CD8-positive, alpha-beta memory T cell (primary cell): ENCODE measurements at regions not wholly inside any gene's neighbourhood (a gene's known extent, or its start where the extent isn't known, plus 50 kb on each side); places are given as distances from the start of the nearest gene placed in this dataset.
"Not testable (repeated sequence)": the region's sequence is repeated elsewhere in the genome, so short reads cannot be mapped to it uniquely, and the experiment has no call there.

ENCODE experiments used
- CTCF ChIA-PET: fragments of 350-600 bp; sonication (Branson Sonifier 250); formaldehyde crosslinking; loops from one replicate; lab custom pipeline; 2021; ENCODE audit warnings: antibody characterized with exemption; lab: Charles Lee
- POLR2A ChIA-PET: fragments of 350-600 bp; sonication (Branson Sonifier 250); formaldehyde crosslinking; loops from one replicate; lab custom pipeline; 2021; ENCODE audit warnings: antibody characterized with exemption; lab: Charles Lee
- DNase-seq, 5 donors: peaks; one replicate each; pipeline versions ENCODE4 v3.0.0 to v3.0.0-alpha.2; 2020 to 2022; ENCODE audit warnings: mixed read lengths in 1 of 5
- H3K27ac ChIP-seq: one replicate; pipeline ENCODE4 v1.7.0; 2013; ENCODE audit warnings: low read depth, mild to moderate bottlenecking, low read length, moderate library complexity
- H3K27me3 ChIP-seq: 2 replicates; pipeline ENCODE4 v1.7.0; 2013; ENCODE audit warnings: low read length, mild to moderate bottlenecking; ENCODE audit not compliant: insufficient read depth, poor library complexity, severe bottlenecking
- H3K36me3 ChIP-seq: 2 replicates; pipeline ENCODE4 v1.7.0; 2013; ENCODE audit warnings: mild to moderate bottlenecking, low read length, moderate library complexity; ENCODE audit not compliant: insufficient read depth
- H3K4me1 ChIP-seq: 2 replicates; pipeline ENCODE4 v1.7.0; 2013; ENCODE audit warnings: mild to moderate bottlenecking, low read length, moderate library complexity; ENCODE audit not compliant: insufficient read depth
- H3K4me3 ChIP-seq: 2 replicates; pipeline ENCODE4 v1.7.0; 2013; ENCODE audit warnings: mild to moderate bottlenecking, low read length
- H3K9me3 ChIP-seq: 2 replicates; pipeline ENCODE4 v1.7.0; 2013; ENCODE audit warnings: mild to moderate bottlenecking, low read length
- H3K27ac Mint-ChIP-seq, 8 donors: one replicate each; pipeline ENCODE4 v1.8.0; 2020 to 2021; ENCODE audit warnings: mixed read lengths in 8 of 8, mild to moderate bottlenecking in 6 of 8, inconsistent platforms in 3 of 8, moderate library complexity in 3 of 8
- H3K27me3 Mint-ChIP-seq, 2 donors: one replicate each; pipeline ENCODE4 v1.8.0; 2020 to 2021; ENCODE audit warnings: mixed read lengths in 2 of 2, mild to moderate bottlenecking in 1 of 2, moderate library complexity in 1 of 2
- H3K36me3 Mint-ChIP-seq, 3 donors: one replicate each; pipeline ENCODE4 v1.8.0; 2020 to 2021; ENCODE audit warnings: mixed read lengths in 3 of 3, inconsistent platforms in 1 of 3, mild to moderate bottlenecking in 1 of 3
- H3K4me1 Mint-ChIP-seq, 3 donors: one replicate each; pipeline ENCODE4 v1.8.0; 2020 to 2021; ENCODE audit warnings: mixed read lengths in 3 of 3, inconsistent platforms in 1 of 3, mild to moderate bottlenecking in 1 of 3
- H3K4me3 Mint-ChIP-seq, 7 donors: one replicate each; pipeline ENCODE4 v1.8.0; 2020 to 2021; ENCODE audit warnings: mixed read lengths in 7 of 7, mild to moderate bottlenecking in 6 of 7, moderate library complexity in 4 of 7, inconsistent platforms in 2 of 7
- H3K9me3 Mint-ChIP-seq, 5 donors: one replicate each; pipeline ENCODE4 v1.8.0; 2020 to 2022; ENCODE audit warnings: mixed read lengths in 5 of 5, mild to moderate bottlenecking in 3 of 5, moderate library complexity in 2 of 5, inconsistent platforms in 1 of 5

DNA sequence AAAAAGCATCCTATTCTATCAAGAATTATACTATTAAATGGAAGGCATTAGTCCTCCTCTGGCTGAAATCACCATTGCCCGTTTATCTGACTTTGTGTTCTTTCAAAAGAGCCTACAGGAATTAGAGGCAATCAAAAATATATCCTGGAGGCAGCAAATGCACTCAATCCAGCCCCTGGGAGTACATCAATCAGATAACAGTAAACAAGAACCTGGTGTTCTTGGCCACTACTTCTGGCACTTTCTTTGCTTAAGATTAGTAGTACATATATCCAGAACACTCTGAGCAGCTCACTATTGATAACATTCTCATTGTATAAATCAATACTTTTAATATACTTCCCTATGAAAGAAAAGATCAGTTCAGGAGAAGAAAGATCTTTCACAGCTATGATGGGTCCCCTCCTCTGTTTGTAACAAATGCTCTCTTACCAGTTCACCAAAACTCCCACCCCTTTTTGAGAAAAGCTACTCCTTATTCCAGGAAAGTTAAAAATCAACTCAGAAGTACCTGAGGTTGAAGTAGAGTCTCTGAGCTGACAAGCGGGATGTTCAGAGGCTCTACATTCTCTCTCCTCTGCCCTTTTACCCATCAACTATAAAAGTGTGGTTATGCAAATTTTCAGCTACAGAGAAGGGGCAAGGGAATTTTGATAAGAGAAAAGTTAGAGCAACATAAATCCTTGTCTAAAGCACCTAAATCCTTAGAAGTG, 176.0 kb downstream of the COX18 start:
- Histone ChIP-seq H3K9me3 (no peaks in the 10 kb centered on the region), H3K36me3 (no peaks in the 10 kb centered on the region), H3K27ac (no peak overlapping the region), H3K4me1 (no peaks in the 10 kb centered on the region), H3K4me3 (no peak overlapping the region), H3K27me3 (no peaks in the 10 kb centered on the region)
- Mint-ChIP-seq H3K36me3 (no peaks in the 10 kb centered on the region), H3K9me3 (no peaks in the 10 kb centered on the region), H3K4me1 (no peaks in the 10 kb centered on the region), H3K4me3 (no peak overlapping the region), H3K27me3 (peaks cover 0 to 3% of the 10 kb centered on the region in 2 donors), H3K27ac (no peak overlapping the region)
- ChIA-PET CTCF (no interaction called here), POLR2A (no interaction called here)
- DNase-seq: no peak

DNA sequence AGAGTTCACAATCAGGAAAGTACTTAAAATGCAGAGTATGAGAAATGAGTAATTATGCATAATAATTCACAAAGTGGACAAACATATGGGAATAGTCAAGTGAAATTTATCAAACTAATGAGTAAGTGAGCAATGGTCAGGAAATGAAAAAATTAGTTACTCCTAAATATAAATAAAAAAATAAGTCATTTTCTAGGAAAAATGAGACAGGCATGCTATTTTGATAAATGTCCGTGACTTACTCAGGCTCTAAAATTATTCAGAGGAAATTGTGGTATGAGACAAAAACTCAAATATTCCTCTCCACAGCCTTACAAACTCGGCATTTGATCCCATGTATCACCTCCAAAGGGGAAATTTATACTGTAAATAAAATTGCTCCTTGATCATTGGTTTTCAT, 181.2 kb downstream of the COX18 start:
- no peak for DNase-seq
- ChIA-PET CTCF (no interaction called here), POLR2A (no interaction called here)
- Histone ChIP-seq H3K9me3 (no peaks in the 10 kb centered on the region), H3K27ac (no peak overlapping the region), H3K4me1 (no peaks in the 10 kb centered on the region), H3K36me3 (no peaks in the 10 kb centered on the region), H3K27me3 (no peaks in the 10 kb centered on the region), H3K4me3 (no peak overlapping the region)
- Mint-ChIP-seq H3K36me3 (no peaks in the 10 kb centered on the region), H3K4me1 (no peaks in the 10 kb centered on the region), H3K27me3 (peaks cover 0 to 3% of the 10 kb centered on the region in 2 donors), H3K9me3 (peaks cover 0 to 2% (median 0%) of the 10 kb centered on the region in 5 donors), H3K27ac (no peak overlapping the region), H3K4me3 (no peak overlapping the region)

GRCh38 chr4:72887152-72887551, 182.4 kb downstream of the COX18 start:
- DNase-seq: no peak
- ChIA-PET CTCF (no interaction called here), POLR2A (no interaction called here)
- no peaks in the 10 kb centered on the region for H3K9me3 ChIP-seq
- no peaks in the 10 kb centered on the region for H3K4me1 Mint-ChIP-seq
- no peaks in the 10 kb centered on the region for H3K36me3 Mint-ChIP-seq
- no peaks in the 10 kb centered on the region for H3K36me3 ChIP-seq
- H3K9me3 Mint-ChIP-seq: peaks cover 0 to 3% (median 2%) of the 10 kb centered on the region in 5 donors
- peaks cover 0 to 3% of the 10 kb centered on the region in 2 donors for H3K27me3 Mint-ChIP-seq
- no peak overlapping the region for H3K4me3 Mint-ChIP-seq
- no peak overlapping the region for H3K27ac ChIP-seq
- H3K4me3 ChIP-seq: no peak overlapping the region
- no peak overlapping the region for H3K27ac Mint-ChIP-seq
- no peaks in the 10 kb centered on the region for H3K27me3 ChIP-seq
- no peaks in the 10 kb centered on the region for H3K4me1 ChIP-seq

GRCh38 chr4:72886602-72887001, 182.9 kb downstream of the COX18 start:
- no peak for DNase-seq
- Histone ChIP-seq H3K27ac (no peak overlapping the region), H3K27me3 (no peaks in the 10 kb centered on the region), H3K4me3 (no peak overlapping the region), H3K4me1 (no peaks in the 10 kb centered on the region), H3K36me3 (no peaks in the 10 kb centered on the region), H3K9me3 (no peaks in the 10 kb centered on the region)
- ChIA-PET POLR2A (no interaction called here), CTCF (no interaction called here)
- Mint-ChIP-seq H3K4me3 (no peak overlapping the region), H3K9me3 (peaks cover 0 to 4% (median 2%) of the 10 kb centered on the region in 5 donors), H3K27ac (no peak overlapping the region), H3K27me3 (peaks cover 0 to 3% of the 10 kb centered on the region in 2 donors), H3K36me3 (no peaks in the 10 kb centered on the region), H3K4me1 (no peaks in the 10 kb centered on the region)

GRCh38 chr4:72884225-72884624, 185.3 kb downstream of the COX18 start:
- H3K36me3 Mint-ChIP-seq, H3K27ac Mint-ChIP-seq, H3K4me3 Mint-ChIP-seq, H3K27me3 ChIP-seq, CTCF ChIA-PET, H3K9me3 Mint-ChIP-seq, H3K4me1 Mint-ChIP-seq, H3K9me3 ChIP-seq, H3K27ac ChIP-seq, H3K36me3 ChIP-seq, H3K4me3 ChIP-seq, H3K4me1 ChIP-seq, H3K27me3 Mint-ChIP-seq, POLR2A ChIA-PET, DNase-seq: not testable (repeated sequence)

DNA sequence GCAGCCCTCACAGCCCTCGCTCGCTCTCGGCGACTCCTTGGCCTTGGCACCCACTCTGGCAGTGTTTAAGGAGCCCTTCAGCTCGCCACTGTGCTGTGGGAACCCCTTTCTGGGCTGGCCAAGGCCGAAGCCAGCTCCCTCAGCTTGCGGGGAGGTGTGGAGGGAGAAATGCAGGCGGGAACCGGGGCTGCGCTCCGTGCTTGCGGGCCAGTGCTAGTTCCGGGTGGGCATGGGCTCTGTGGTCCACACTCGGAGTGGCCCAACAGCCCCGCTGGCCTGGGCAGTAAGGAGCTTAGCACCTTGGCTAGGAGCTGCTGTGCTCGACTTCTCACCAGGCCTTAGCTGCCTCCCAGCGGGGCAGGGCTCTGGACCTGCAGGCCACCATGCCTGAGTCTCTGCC, 192.6 kb downstream of the COX18 start:
- H3K27me3 ChIP-seq: no peaks in the 10 kb centered on the region
- CTCF ChIA-PET: no interaction called here
- peaks cover 0 to 1% of the 10 kb centered on the region in 2 donors for H3K27me3 Mint-ChIP-seq
- POLR2A ChIA-PET: no interaction called here
- H3K27ac ChIP-seq: no peak overlapping the region
- H3K36me3 ChIP-seq: no peaks in the 10 kb centered on the region
- H3K9me3 ChIP-seq: no peaks in the 10 kb centered on the region
- no peak for DNase-seq
- H3K4me3 Mint-ChIP-seq: no peak overlapping the region
- no peaks in the 10 kb centered on the region for H3K4me1 Mint-ChIP-seq
- peaks cover 0 to 6% (median 3%) of the 10 kb centered on the region in 5 donors for H3K9me3 Mint-ChIP-seq
- no peaks in the 10 kb centered on the region for H3K4me1 ChIP-seq
- H3K4me3 ChIP-seq: no peak overlapping the region
- H3K27ac Mint-ChIP-seq: no peak overlapping the region
- no peaks in the 10 kb centered on the region for H3K36me3 Mint-ChIP-seq

- Mint-ChIP-seq H3K4me3 (no peak overlapping the region), H3K9me3 (peaks cover 0 to 6% (median 1%) of the 10 kb centered on the region in 5 donors), H3K27ac (no peak overlapping the region), H3K27me3 (peaks cover 0 to 1% of the 10 kb centered on the region in 2 donors), H3K36me3 (no peaks in the 10 kb centered on the region), H3K4me1 (no peaks in the 10 kb centered on the region)
- Histone ChIP-seq H3K4me1 (no peaks in the 10 kb centered on the region), H3K27me3 (no peaks in the 10 kb centered on the region), H3K9me3 (no peaks in the 10 kb centered on the region), H3K27ac (no peak overlapping the region), H3K4me3 (no peak overlapping the region), H3K36me3 (no peaks in the 10 kb centered on the region)
- no peak for DNase-seq
- POLR2A ChIA-PET: interaction anchor here (0.6 kb wide), 1 partner anchor 13 kb away, joined by 6 read pairs; no protein-coding TSS in a partner anchor
- CTCF ChIA-PET: no interaction called here
Measured at GRCh38 chr4:72875545-72875944, 194.0 kb downstream of the COX18 start.

- H3K9me3 Mint-ChIP-seq: peaks cover 0 to 6% (median under 1%) of the 10 kb centered on the region in 5 donors
- H3K36me3 Mint-ChIP-seq: no peaks in the 10 kb centered on the region
- no peaks in the 10 kb centered on the region for H3K27me3 ChIP-seq
- no peaks in the 10 kb centered on the region for H3K4me1 Mint-ChIP-seq
- no peak overlapping the region for H3K4me3 Mint-ChIP-seq
- ChIA-PET POLR2A (no interaction called here), CTCF (no interaction called here)
- no peak overlapping the region for H3K27ac ChIP-seq
- H3K4me1 ChIP-seq: no peaks in the 10 kb centered on the region
- H3K27ac Mint-ChIP-seq: no peak overlapping the region
- no peaks in the 10 kb centered on the region for H3K9me3 ChIP-seq
- H3K27me3 Mint-ChIP-seq: peaks cover 0 to 1% of the 10 kb centered on the region in 2 donors
- DNase-seq: no peak
- H3K4me3 ChIP-seq: no peak overlapping the region
- H3K36me3 ChIP-seq: no peaks in the 10 kb centered on the region
Measured at GRCh38 chr4:72875138-72875537, 194.4 kb downstream of the COX18 start.
